ENCODE measurements at regions not wholly inside any gene's neighbourhood (a gene's known extent, or its start where the extent isn't known, plus 50 kb on each side); places are given as distances from the start of the nearest gene placed in this dataset. TPM values are rescaled to one million over a fixed set of nuclear protein-coding genes. Genes with fewer than 3 reads are reported as not detected.

GRCh38 chr6:73878403-73878802 is 182.4 kb downstream of the CD109 start:
- H3K9me3 ChIP-seq (ENCODE audit: control insufficient read depth in 3 of 3, low read length in 3 of 3): no peaks in the 10 kb centered on the region
- no peak overlapping the region for H3K4me3 ChIP-seq (ENCODE audit: low read length in 3 of 3)
- H3K27me3 ChIP-seq (ENCODE audit: control insufficient read depth in 3 of 3, insufficient read depth in 3 of 3, low read length in 3 of 3): no peaks in the 10 kb centered on the region
- no peaks in the 10 kb centered on the region for H3K4me1 ChIP-seq (ENCODE audit: control insufficient read depth in 3 of 3, insufficient read depth in 3 of 3, low read length in 3 of 3)
- no peak overlapping the region for H3K9ac ChIP-seq (ENCODE audit: low read depth in 1 of 3, low read length in 3 of 3)
- H3K27ac ChIP-seq (ENCODE audit: low read depth, low read length): no peak overlapping the region
- no peaks in the 10 kb centered on the region for H3K36me3 ChIP-seq (ENCODE audit: control insufficient read depth in 3 of 3, insufficient read depth in 3 of 3, low read length in 3 of 3)

Small RNA genes lying in the stretch of these regions (small RNA-seq; reads per million reads assigned to genes)
- gene AL356277.1 (not detected), gene TXNP7 (not detected)

Data from skeletal muscle tissue (tissue), 4 donors.